GM23338 (cell line): ENCODE measurements at regions not wholly inside any gene's neighbourhood (a gene's known extent, or its start where the extent isn't known, plus 50 kb on each side); places are given as distances from the start of the nearest gene placed in this dataset.

ENCODE experiments used
- CREB1 ChIP-seq: fragments of 250-450 bp; sonication (Bioruptor Pico); IDR thresholded peaks from 2 replicates; pipeline ENCODE4 v1.5.0; 2020; ENCODE audit warnings: low read depth, mild to moderate bottlenecking, moderate library complexity
- CTCF ChIP-seq, 2 experiments: fragments of 200-600 bp in 1 of 2; sonication (generic) in 1 of 2; conservative IDR thresholded peaks; 2 replicates each; pipeline versions ENCODE4 v1.5.1 to v1.6.1; 2016 to 2017; ENCODE audit warnings: antibody characterized with exemption in 2 of 2, low read depth in 2 of 2, mild to moderate bottlenecking in 2 of 2, moderate library complexity in 1 of 2
- ETS1 ChIP-seq: IDR thresholded peaks from 2 replicates; pipeline ENCODE4 v1.6.1; 2016; ENCODE audit warnings: antibody characterized with exemption
- EZH2 ChIP-seq: fragments of 200-600 bp; sonication (generic); IDR thresholded peaks from one replicate; pipeline ENCODE4 v1.8.0; 2017; ENCODE audit warnings: antibody characterized with exemption, mild to moderate bottlenecking, low read depth; ENCODE audit not compliant: unreplicated experiment
- EZH2phosphoT487 ChIP-seq: fragments of 200-600 bp; sonication (generic); IDR thresholded peaks from one replicate; pipeline ENCODE4 v1.8.1; 2018; ENCODE audit warnings: antibody characterized with exemption; ENCODE audit not compliant: unreplicated experiment
- JUNB ChIP-seq: IDR thresholded peaks from one replicate; pipeline ENCODE4 v1.6.1; 2016; ENCODE audit warnings: antibody characterized with exemption; ENCODE audit not compliant: unreplicated experiment
- POLR2AphosphoS5 ChIP-seq: IDR thresholded peaks from 2 replicates; pipeline ENCODE4 v1.6.1; 2016; ENCODE audit warnings: antibody characterized with exemption, low read depth
- REST ChIP-seq: IDR thresholded peaks from one replicate; pipeline ENCODE4 v1.6.1; 2018; ENCODE audit warnings: antibody characterized with exemption; ENCODE audit not compliant: unreplicated experiment
- STAT1 ChIP-seq: IDR thresholded peaks from one replicate; pipeline ENCODE4 v1.6.1; 2016; ENCODE audit warnings: antibody characterized with exemption; ENCODE audit not compliant: unreplicated experiment
- ZNF331 ChIP-seq: fragments of 250-450 bp; sonication (Bioruptor Pico); IDR thresholded peaks from 2 replicates; pipeline ENCODE4 v1.5.0; 2020; ENCODE audit warnings: low read depth, mild to moderate bottlenecking, moderate library complexity
- ZNF462 ChIP-seq: fragments of 250-450 bp; sonication (Bioruptor Pico); IDR thresholded peaks from 2 replicates; pipeline ENCODE4 v1.5.0; 2020; ENCODE audit warnings: mild to moderate bottlenecking, moderate library complexity

- TF ChIP-seq EZH2 = no peak
- TF ChIP-seq REST = no peak
- no peak for TF ChIP-seq CTCF (conservative IDR thresholded peaks at IDR 0.05; ENCODE audit: low read depth in 2 of 2)
- no peak for TF ChIP-seq CREB1 (CRISPR knock-in tag)
- TF ChIP-seq POLR2AphosphoS5 = no peak
- no peak for TF ChIP-seq ZNF331 (CRISPR knock-in tag)
- TF ChIP-seq EZH2phosphoT487 = no peak
- TF ChIP-seq JUNB = no peak
- TF ChIP-seq STAT1 = no peak
- TF ChIP-seq ZNF462 (CRISPR knock-in tag) = no peak
- no peak for TF ChIP-seq ETS1
Observed at GRCh38 chr20:51089840-51090239, 66.9 kb upstream of the KCNG1 start.
